ENCODE measurements at regions not wholly inside any gene's neighbourhood (a gene's known extent, or its start where the extent isn't known, plus 50 kb on each side); places are given as distances from the start of the nearest gene placed in this dataset.

DNA sequence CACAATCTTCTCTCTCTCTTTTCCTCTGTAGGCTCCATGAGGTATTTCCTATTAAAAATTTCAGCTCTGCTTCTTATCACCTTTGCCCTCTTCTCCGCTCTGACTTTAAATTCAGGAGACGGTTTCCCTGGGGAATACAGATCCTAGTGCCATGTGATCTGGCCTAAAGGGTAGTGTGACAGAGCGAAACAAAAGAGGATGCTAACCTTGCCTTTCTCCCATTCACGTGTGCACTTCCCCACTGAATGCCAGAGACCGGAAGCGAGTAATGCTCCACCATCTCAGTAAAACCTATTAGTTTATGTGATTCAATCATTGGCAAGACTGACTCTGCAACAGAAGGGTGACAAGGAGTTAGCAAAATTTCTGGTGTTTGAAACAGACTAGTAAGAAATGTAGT, 358.3 kb downstream of the ZNF521 start:
- intact Hi-C loops (cut with micrococcal nuclease): no loop called here
- Histone ChIP-seq H3K4me3 (ENCODE audit: control extremely low read depth in 1 of 5, extremely low read depth in 1 of 5, insufficient read depth in 1 of 5, low read depth in 2 of 5, low read length in 4 of 5) (no peak overlapping the region), H3K36me3 (replicated peaks in 1 of 2; ENCODE audit: control extremely low read depth in 1 of 2, control insufficient read depth in 1 of 2, extremely low read depth in 1 of 2, insufficient read depth in 2 of 2, low read length in 1 of 2) (no peaks in the 10 kb centered on the region), H3K79me2 (ENCODE audit: control insufficient read depth, insufficient read depth, low read length) (no peaks in the 10 kb centered on the region), H3K27ac (ENCODE audit: low read length in 2 of 2) (no peak overlapping the region), H3K9me3 (ENCODE audit: control extremely low read depth in 1 of 3, control insufficient read depth in 2 of 3, insufficient read depth in 1 of 3, low read length in 2 of 3) (no peaks in the 10 kb centered on the region), H3K4me2 (replicated peaks; ENCODE audit: low read depth, low read length, poor library complexity, severe bottlenecking) (no peak overlapping the region), H3K27me3 (replicated peaks in 1 of 4; ENCODE audit: control extremely low read depth in 1 of 4, control insufficient read depth in 3 of 4, insufficient read depth in 4 of 4, low read length in 3 of 4) (peaks cover 0 to 2% (median 0%) of the 10 kb centered on the region in 4 experiments), H3K9ac (ENCODE audit: low read length) (no peak overlapping the region), H3K4me1 (ENCODE audit: control insufficient read depth in 2 of 2, insufficient read depth in 2 of 2, low read length in 2 of 2) (peaks cover 0 to 7% of the 10 kb centered on the region in 2 donors), H2AFZ (ENCODE audit: insufficient read depth, low read depth, low read length, poor library complexity, severe bottlenecking) (no peak overlapping the region), H4K20me1 (ENCODE audit: control insufficient read depth, insufficient read depth, low read length, poor library complexity, severe bottlenecking) (no peaks in the 10 kb centered on the region)
- ATAC-seq (ENCODE audit: low read depth) (no peak), DNase-seq (no peak)
- no peak for TF ChIP-seq EZH2 (IDR thresholded peaks at IDR 0.05; ENCODE audit: borderline replicate concordance, insufficient read depth, low read depth, low read length, poor library complexity, severe bottlenecking)
- TF ChIP-seq, protein P1, sequence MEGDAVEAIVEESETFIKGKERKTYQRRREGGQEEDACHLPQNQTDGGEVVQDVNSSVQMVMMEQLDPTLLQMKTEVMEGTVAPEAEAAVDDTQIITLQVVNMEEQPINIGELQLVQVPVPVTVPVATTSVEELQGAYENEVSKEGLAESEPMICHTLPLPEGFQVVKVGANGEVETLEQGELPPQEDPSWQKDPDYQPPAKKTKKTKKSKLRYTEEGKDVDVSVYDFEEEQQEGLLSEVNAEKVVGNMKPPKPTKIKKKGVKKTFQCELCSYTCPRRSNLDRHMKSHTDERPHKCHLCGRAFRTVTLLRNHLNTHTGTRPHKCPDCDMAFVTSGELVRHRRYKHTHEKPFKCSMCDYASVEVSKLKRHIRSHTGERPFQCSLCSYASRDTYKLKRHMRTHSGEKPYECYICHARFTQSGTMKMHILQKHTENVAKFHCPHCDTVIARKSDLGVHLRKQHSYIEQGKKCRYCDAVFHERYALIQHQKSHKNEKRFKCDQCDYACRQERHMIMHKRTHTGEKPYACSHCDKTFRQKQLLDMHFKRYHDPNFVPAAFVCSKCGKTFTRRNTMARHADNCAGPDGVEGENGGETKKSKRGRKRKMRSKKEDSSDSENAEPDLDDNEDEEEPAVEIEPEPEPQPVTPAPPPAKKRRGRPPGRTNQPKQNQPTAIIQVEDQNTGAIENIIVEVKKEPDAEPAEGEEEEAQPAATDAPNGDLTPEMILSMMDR (IDR thresholded peaks at IDR 0.05): no peak
- H3K27ac Mint-ChIP-seq: no peak overlapping the region
- H3K4me3 Mint-ChIP-seq: no peak overlapping the region
- H3K27me3 Mint-ChIP-seq: peaks cover 2% of the 10 kb centered on the region
- 83% methylated on average over 1 of the region's 6 CpGs for whole genome bisulfite sequencing (ENCODE audit: insufficient coverage)
- CTCF ChIA-PET: no interaction called here
- H3K9me3 Mint-ChIP-seq (ENCODE audit: insufficient read depth): no peaks in the 10 kb centered on the region
- POLR2A ChIA-PET: no interaction called here
- peaks cover 10% of the 10 kb centered on the region for H3K4me1 Mint-ChIP-seq

DNA sequence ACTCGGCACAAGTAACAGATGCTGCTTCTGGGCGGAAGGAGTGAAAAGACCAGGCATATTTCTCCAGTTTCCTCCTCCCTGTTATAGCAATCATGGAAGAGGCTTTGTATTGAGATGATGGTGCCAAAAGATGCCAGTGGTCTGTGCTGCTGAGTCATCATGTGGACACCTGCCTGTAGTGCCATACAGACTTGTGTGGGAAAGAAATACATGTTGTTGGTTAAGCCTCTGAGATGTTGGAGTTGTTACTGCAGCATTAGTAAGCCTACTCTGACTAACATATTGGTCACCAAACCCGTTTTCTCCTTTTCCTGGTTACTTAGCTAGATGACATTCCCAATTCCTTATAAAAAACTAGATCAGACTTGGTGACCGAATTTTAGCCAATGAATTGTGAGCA, 356.9 kb downstream of the ZNF521 start:
- Histone ChIP-seq H3K36me3 (replicated peaks in 1 of 2; ENCODE audit: control extremely low read depth in 1 of 2, control insufficient read depth in 1 of 2, extremely low read depth in 1 of 2, insufficient read depth in 2 of 2, low read length in 1 of 2) (no peaks in the 10 kb centered on the region), H3K27me3 (replicated peaks in 1 of 4; ENCODE audit: control extremely low read depth in 1 of 4, control insufficient read depth in 3 of 4, insufficient read depth in 4 of 4, low read length in 3 of 4) (peaks cover 0 to 2% (median 0%) of the 10 kb centered on the region in 4 experiments), H3K9ac (ENCODE audit: low read length) (no peak overlapping the region), H3K9me3 (ENCODE audit: control extremely low read depth in 1 of 3, control insufficient read depth in 2 of 3, insufficient read depth in 1 of 3, low read length in 2 of 3) (peaks cover 0 to 10% (median 2%) of the 10 kb centered on the region in 3 donors), H3K4me1 (ENCODE audit: control insufficient read depth in 2 of 2, insufficient read depth in 2 of 2, low read length in 2 of 2) (peaks cover 0 to 1% of the 10 kb centered on the region in 2 donors), H4K20me1 (ENCODE audit: control insufficient read depth, insufficient read depth, low read length, poor library complexity, severe bottlenecking) (no peaks in the 10 kb centered on the region), H3K4me3 (ENCODE audit: control extremely low read depth in 1 of 5, extremely low read depth in 1 of 5, insufficient read depth in 1 of 5, low read depth in 2 of 5, low read length in 4 of 5) (no peak overlapping the region), H2AFZ (ENCODE audit: insufficient read depth, low read depth, low read length, poor library complexity, severe bottlenecking) (no peak overlapping the region), H3K27ac (ENCODE audit: low read length in 2 of 2) (no peak overlapping the region), H3K4me2 (replicated peaks; ENCODE audit: low read depth, low read length, poor library complexity, severe bottlenecking) (no peak overlapping the region), H3K79me2 (ENCODE audit: control insufficient read depth, insufficient read depth, low read length) (no peaks in the 10 kb centered on the region)
- TF ChIP-seq, protein P1 (IDR thresholded peaks at IDR 0.05): no peak
- no peak for TF ChIP-seq EZH2 (IDR thresholded peaks at IDR 0.05; ENCODE audit: borderline replicate concordance, insufficient read depth, low read depth, low read length, poor library complexity, severe bottlenecking)
- intact Hi-C loops (cut with micrococcal nuclease): no loop called here
- ATAC-seq (ENCODE audit: low read depth): no peak
- peaks cover 5% of the 10 kb centered on the region for H3K4me1 Mint-ChIP-seq
- no peak overlapping the region for H3K27ac Mint-ChIP-seq
- H3K9me3 Mint-ChIP-seq (ENCODE audit: insufficient read depth): peaks cover 11% of the 10 kb centered on the region
- peaks cover 2% of the 10 kb centered on the region for H3K27me3 Mint-ChIP-seq
- DNase-seq: no peak
- POLR2A ChIA-PET: no interaction called here
- no peak overlapping the region for H3K4me3 Mint-ChIP-seq
- no CpG with 5 or more reads among the region's 4 CpGs for WGBS (ENCODE audit: insufficient coverage)
- CTCF ChIA-PET: no interaction called here

Measured in B cell (primary cell).